Stimulated activated naive B cell treated with anti-CD40 and anti-IgM and Interleukin-4, amounts not matched to agents 10 μg/mL and 1 μg/mL and 100 μg/mL, for 72 hours (primary cell): ENCODE measurements at regions not wholly inside any gene's neighbourhood (a gene's known extent, or its start where the extent isn't known, plus 50 kb on each side); places are given as distances from the start of the nearest gene placed in this dataset.
"Not testable (repeated sequence)": the region's sequence is repeated elsewhere in the genome, so short reads cannot be mapped to it uniquely, and the experiment has no call there.

Experiments
- ATAC-seq, 2 donors: fragments of 150-1000 bp; cut with Tn5 transposase; replicated peaks; 2 replicates each; pipeline ENCODE4 v1.10.0; 2021; ENCODE audit warnings: moderate library complexity in 1 of 2
- DNase-seq: peaks from one replicate; pipeline ENCODE4 v3.0.0; 2021
- H3K27ac Mint-ChIP-seq: one replicate; pipeline ENCODE4 v1.8.0; 2022; ENCODE audit warnings: mild to moderate bottlenecking, mixed read lengths
- H3K27me3 Mint-ChIP-seq, 2 donors: one replicate each; pipeline ENCODE4 v1.8.0; 2022; ENCODE audit warnings: mixed read lengths in 2 of 2
- H3K36me3 Mint-ChIP-seq, 2 donors: one replicate each; pipeline ENCODE4 v1.8.0; 2022; ENCODE audit warnings: mixed read lengths in 2 of 2, mild to moderate bottlenecking in 1 of 2
- H3K4me1 Mint-ChIP-seq, 2 donors: one replicate each; pipeline ENCODE4 v1.8.0; 2022; ENCODE audit warnings: mixed read lengths in 2 of 2, mild to moderate bottlenecking in 1 of 2
- H3K4me3 Mint-ChIP-seq, 2 donors: one replicate each; pipeline ENCODE4 v1.8.0; 2022; ENCODE audit warnings: mild to moderate bottlenecking in 2 of 2, mixed read lengths in 2 of 2, moderate library complexity in 1 of 2
- H3K9me3 Mint-ChIP-seq, 2 donors: one replicate each; pipeline ENCODE4 v1.8.0; 2022; ENCODE audit warnings: mixed read lengths in 2 of 2, mild to moderate bottlenecking in 1 of 2

DNA sequence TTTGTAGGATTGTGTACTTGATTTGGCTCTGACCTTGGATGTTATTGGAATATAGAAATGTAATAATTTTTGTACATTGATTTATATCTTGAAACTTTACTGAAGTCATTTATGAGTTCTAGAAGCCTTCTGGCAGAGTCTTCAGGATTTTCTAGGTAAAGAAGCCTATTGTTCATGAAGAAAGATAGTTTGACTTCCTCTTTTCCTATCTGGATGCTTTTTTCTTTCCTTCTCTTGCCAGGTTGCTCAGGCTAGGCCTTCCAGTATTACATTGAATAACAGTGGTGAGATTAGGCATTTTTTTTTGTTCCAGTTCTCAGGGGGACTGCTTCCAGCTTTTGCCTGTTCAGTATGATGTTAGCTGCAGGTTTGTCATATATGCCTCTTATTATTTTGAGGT lies 191.1 kb downstream of the NAA11 start:
- H3K36me3 Mint-ChIP-seq = no peaks in the 10 kb centered on the region
- H3K9me3 Mint-ChIP-seq = peaks cover 0 to 2% of the 10 kb centered on the region in 2 donors
- H3K27me3 Mint-ChIP-seq = no peaks in the 10 kb centered on the region
- H3K27ac Mint-ChIP-seq = no peak overlapping the region
- no peak for ATAC-seq
- H3K4me1 Mint-ChIP-seq = no peaks in the 10 kb centered on the region
- no peak for DNase-seq
- no peak overlapping the region for H3K4me3 Mint-ChIP-seq

DNA sequence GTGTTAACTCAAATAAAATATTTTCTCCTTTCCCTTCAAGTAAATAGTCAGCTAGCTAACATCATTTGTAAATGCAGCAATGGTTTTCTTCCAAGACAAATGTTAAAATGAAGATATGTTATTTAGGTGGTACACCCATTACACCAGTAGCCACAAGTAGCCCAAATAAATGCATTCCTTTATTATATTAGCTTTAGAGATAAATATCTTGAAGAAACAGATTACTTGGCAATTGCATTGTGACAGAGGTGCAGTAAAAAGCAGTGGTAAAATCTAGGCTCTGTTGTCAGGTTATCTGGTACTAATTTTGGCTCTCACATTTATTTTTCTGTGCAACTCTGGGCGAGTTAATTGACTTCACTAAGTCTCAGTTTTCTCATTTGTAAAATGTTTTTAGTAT lies 193.0 kb downstream of the NAA11 start:
- no peaks in the 10 kb centered on the region for H3K36me3 Mint-ChIP-seq
- ATAC-seq = no peak
- H3K27me3 Mint-ChIP-seq = no peaks in the 10 kb centered on the region
- peaks cover 4 to 6% of the 10 kb centered on the region in 2 donors for H3K9me3 Mint-ChIP-seq
- H3K4me3 Mint-ChIP-seq = no peak overlapping the region
- DNase-seq = no peak
- no peaks in the 10 kb centered on the region for H3K4me1 Mint-ChIP-seq
- no peak overlapping the region for H3K27ac Mint-ChIP-seq

DNA sequence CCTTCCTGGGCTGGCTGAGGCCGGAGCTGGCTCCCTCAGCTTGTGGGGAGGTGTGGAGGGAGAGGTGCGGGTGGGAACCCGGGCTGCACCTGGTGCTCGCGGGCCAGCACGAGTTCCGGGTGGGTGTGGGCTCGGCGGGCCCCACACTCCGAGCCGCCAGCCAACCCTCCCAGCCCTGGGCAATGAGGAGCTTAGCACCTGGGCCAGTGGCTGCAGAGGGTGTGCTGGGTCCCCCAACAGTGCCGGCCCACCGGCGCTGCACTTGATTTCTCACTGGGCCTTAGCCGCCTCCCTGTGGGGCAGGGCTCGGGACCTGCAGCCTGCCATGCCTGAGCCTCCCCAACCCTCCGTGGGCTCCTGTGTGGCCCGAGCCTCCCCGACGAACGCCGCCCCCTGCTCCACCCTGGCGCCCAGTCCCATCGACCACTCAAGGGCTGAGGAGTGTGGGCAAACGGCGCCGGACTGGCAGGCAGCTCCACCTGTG lies 182.7 kb upstream of the PAQR3 start:
- no peak overlapping the region for H3K4me3 Mint-ChIP-seq
- no peak for DNase-seq
- no peaks in the 10 kb centered on the region for H3K27me3 Mint-ChIP-seq
- no peak overlapping the region for H3K27ac Mint-ChIP-seq
- H3K4me1 Mint-ChIP-seq = no peaks in the 10 kb centered on the region
- ATAC-seq = no peak
- H3K36me3 Mint-ChIP-seq = no peaks in the 10 kb centered on the region
- peaks cover 37 to 41% of the 10 kb centered on the region in 2 donors for H3K9me3 Mint-ChIP-seq

DNA sequence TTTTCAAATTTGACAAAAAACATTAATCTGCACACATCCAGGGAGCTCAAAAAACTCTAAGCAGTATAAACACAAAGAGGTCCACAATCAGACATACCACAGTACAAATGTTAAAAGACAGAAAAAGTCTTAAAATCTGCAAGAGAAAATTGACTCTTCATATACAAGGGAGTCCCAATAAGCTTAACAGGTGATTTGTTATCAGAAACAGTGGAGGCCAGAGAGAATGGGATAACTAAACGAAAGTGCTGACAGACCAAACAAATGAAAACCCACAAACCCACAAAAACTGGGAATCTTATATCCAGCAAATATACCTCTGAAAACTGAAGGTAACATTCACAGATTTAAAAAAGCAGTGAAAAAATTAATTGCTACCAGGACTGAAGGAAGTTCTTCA lies 182.0 kb upstream of the PAQR3 start:
- DNase-seq (no peak), ATAC-seq (no peak)
- H3K36me3 Mint-ChIP-seq = no peaks in the 10 kb centered on the region
- no peaks in the 10 kb centered on the region for H3K4me1 Mint-ChIP-seq
- no peak overlapping the region for H3K4me3 Mint-ChIP-seq
- peaks cover 37 to 41% of the 10 kb centered on the region in 2 donors for H3K9me3 Mint-ChIP-seq
- no peaks in the 10 kb centered on the region for H3K27me3 Mint-ChIP-seq
- no peak overlapping the region for H3K27ac Mint-ChIP-seq

DNA sequence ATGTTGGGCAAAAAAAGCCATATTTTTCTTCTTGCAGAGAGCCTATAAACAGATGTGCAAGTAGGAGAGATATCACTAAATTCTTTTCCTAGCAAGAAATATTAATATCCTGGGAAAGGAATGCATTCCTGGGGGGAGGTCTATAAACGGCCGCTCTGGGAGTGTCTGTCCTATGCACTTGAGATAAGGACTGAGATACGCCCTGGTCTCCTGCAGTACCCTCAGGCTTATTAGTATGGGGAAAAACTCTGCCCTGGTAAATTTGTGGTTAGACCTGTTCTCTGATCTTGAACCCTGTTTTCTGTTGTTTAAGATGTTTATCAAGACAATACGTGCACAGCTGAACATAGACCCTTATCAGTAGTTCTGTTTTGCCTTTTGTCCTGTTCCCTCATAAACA lies 177.8 kb upstream of the PAQR3 start:
- not testable (repeated sequence) for ATAC-seq, H3K36me3 Mint-ChIP-seq, H3K4me3 Mint-ChIP-seq, H3K27ac Mint-ChIP-seq, DNase-seq, H3K27me3 Mint-ChIP-seq, H3K4me1 Mint-ChIP-seq
- H3K9me3 Mint-ChIP-seq = peaks cover 27 to 33% of the 10 kb centered on the region in 2 donors

DNA sequence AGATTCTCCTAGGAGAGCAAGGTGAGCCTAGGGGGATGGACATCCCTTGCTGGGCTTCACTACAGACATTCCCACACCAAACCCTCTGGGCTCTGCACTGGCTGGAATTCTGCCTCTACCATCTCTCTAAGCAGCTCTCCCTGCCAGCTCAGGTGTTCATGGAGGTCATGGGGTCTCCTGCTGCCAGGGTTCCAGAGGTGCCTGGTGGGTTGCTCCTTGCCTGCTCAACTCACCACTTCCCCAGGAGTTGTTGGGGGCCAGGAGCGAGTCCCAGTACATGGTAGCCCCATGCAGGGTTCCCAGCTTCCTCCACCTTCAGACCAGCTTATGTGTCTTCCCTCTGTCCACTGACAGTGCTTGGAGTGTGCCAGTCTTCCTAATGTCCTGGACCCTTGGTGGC lies 167.8 kb upstream of the PAQR3 start:
- Mint-ChIP-seq H3K36me3 (no peaks in the 10 kb centered on the region), H3K4me3 (no peak overlapping the region), H3K4me1 (peaks cover 0 to 2% of the 10 kb centered on the region in 2 donors), H3K9me3 (peaks cover 0 to 2% of the 10 kb centered on the region in 2 donors), H3K27ac (no peak overlapping the region), H3K27me3 (peaks cover 0 to 12% of the 10 kb centered on the region in 2 donors)
- no peak for ATAC-seq
- no peak for DNase-seq

DNA sequence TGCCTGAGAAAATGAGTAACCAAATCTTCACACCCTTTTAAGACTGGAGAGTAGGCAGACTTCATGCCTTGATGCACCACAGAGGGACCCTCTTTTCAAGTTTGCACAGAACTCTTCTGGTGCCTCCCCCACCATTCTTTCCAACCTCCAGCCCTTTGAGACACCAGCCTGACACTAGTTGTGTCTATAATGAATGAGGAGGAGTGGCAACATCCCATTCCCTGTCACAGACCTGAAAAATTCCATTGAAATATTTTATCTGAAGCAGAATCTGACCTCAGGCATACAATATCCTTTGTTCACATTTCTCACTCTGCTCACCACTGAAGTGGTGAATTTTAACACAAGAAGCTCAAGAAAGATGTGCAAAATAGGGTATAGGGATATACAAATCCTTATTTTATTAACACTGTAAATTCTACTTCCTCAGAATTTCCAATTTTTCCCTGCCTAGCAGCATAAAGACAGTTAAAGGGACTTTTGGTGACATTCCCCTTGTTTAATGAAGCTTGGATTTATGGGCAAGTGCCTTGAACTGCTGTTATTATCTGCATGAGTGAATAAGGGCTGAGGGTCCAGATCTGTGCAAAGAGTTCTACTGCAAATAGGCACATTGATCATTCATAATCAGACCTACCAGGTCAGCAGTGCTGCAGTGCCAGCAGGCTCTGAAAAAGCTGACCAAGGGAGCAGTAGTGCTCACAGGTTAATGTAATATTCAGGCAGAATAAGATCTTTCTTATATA lies 149.9 kb upstream of the PAQR3 start:
- DNase-seq (no peak), ATAC-seq (no peak)
- no peaks in the 10 kb centered on the region for H3K4me1 Mint-ChIP-seq
- peaks cover 4 to 5% of the 10 kb centered on the region in 2 donors for H3K27me3 Mint-ChIP-seq
- peaks cover 0 to 1% of the 10 kb centered on the region in 2 donors for H3K36me3 Mint-ChIP-seq
- H3K9me3 Mint-ChIP-seq = peaks cover 0 to 2% of the 10 kb centered on the region in 2 donors
- H3K27ac Mint-ChIP-seq = no peak overlapping the region
- H3K4me3 Mint-ChIP-seq = no peak overlapping the region

DNA sequence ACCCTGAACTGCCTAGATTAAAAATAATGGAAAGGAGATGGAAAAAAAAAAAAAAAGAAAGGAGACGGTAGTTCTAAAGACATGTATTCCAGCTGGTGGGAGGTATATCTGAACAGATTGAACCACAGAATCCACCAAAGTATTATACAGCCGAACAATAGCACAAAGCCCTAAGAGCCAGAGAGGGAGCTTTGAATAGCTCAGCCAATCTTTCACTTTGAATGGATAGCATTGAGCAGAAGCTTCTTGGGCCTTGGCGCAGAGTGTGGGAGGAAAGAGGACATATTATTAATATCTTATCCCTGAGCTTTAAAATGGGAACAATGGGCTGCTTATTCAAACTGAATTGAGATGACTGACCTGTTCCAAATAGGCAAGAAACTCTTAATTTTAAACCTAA lies 147.8 kb upstream of the PAQR3 start:
- ATAC-seq (no peak), DNase-seq (no peak)
- Mint-ChIP-seq H3K4me1 (no peaks in the 10 kb centered on the region), H3K36me3 (peaks cover 0 to 1% of the 10 kb centered on the region in 2 donors), H3K27me3 (peaks cover 5 to 8% of the 10 kb centered on the region in 2 donors), H3K9me3 (peaks cover under 1 to 5% of the 10 kb centered on the region in 2 donors), H3K27ac (no peak overlapping the region), H3K4me3 (no peak overlapping the region)

DNA sequence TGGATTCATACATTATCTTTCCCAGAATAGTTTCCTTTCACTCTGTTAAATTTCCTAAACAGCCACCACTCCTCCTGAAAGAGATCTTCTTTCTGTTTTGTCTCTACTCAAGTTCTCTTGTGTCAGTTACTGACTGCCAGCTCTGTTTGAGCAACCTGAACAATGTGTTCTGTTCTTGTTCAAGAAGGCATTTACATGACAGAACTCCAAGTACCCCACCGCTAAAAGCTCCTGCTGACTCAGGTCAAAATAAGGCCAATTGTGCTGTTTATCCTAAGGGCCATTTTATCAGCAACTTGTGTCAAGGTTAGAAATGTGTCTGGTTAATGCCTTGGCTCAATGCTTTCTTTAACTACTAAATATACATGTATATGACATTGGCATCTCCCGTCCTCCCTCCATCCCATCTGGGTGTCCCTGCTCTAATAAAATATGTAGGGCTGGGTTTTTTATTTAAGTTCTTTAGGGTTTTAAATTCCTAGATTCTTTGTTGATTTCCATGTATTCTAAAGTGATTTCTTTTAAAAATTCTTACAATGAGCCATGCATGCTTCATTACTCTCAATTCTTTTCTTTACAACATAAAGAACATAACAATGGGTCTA lies 144.3 kb upstream of the PAQR3 start:
- Mint-ChIP-seq H3K4me3 (no peak overlapping the region), H3K9me3 (peaks cover 4 to 10% of the 10 kb centered on the region in 2 donors), H3K4me1 (no peaks in the 10 kb centered on the region), H3K27me3 (peaks cover 5 to 8% of the 10 kb centered on the region in 2 donors), H3K27ac (no peak overlapping the region), H3K36me3 (peaks cover 0 to 1% of the 10 kb centered on the region in 2 donors)
- ATAC-seq = no peak
- no peak for DNase-seq

DNA sequence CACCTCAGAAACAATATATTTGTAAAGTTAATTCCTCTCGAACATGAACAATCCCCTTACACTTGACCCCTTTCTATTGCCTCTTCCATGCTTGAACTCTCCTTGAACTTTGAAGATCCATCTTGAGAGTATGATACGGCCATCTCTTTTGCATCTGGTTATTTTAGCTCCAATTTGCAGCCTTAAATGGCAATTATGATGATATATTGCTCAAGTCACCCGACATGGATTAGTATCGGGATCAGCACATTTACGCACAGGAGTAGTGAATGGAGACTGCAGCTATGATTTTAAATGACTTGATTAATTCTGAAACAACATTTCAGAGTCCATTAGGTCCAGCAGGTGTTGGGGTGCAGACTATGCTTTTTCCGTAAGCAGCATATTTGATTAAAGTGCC lies 143.8 kb upstream of the PAQR3 start:
- peaks cover 0 to 1% of the 10 kb centered on the region in 2 donors for H3K36me3 Mint-ChIP-seq
- no peaks in the 10 kb centered on the region for H3K4me1 Mint-ChIP-seq
- H3K27ac Mint-ChIP-seq = no peak overlapping the region
- peaks cover 5 to 8% of the 10 kb centered on the region in 2 donors for H3K27me3 Mint-ChIP-seq
- peaks cover 4 to 10% of the 10 kb centered on the region in 2 donors for H3K9me3 Mint-ChIP-seq
- H3K4me3 Mint-ChIP-seq = no peak overlapping the region
- DNase-seq = no peak
- no peak for ATAC-seq

DNA sequence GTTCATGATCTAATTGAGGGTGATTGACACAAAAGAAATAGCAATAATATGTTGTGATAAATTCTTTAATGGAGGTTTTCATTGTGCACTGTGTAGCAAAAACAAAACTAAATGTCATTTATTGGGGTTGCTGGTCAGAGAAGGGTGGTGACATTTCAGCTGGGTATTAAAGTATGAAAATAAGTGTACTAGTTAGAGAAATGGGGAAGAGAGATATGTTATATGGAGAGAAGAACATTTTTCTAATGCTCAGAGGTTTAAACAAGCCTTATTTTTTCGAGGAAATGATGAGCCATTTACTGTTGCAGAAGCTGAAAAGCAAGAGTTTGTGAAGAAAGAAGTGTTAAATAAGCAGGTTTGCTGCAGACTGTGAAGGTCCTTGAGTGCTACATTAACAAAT lies 142.7 kb upstream of the PAQR3 start:
- no peaks in the 10 kb centered on the region for H3K4me1 Mint-ChIP-seq
- H3K36me3 Mint-ChIP-seq = peaks cover 0 to 1% of the 10 kb centered on the region in 2 donors
- ATAC-seq (no peak), DNase-seq (no peak)
- peaks cover 4 to 10% of the 10 kb centered on the region in 2 donors for H3K9me3 Mint-ChIP-seq
- H3K4me3 Mint-ChIP-seq = no peak overlapping the region
- H3K27me3 Mint-ChIP-seq = peaks cover 5 to 8% of the 10 kb centered on the region in 2 donors
- no peak overlapping the region for H3K27ac Mint-ChIP-seq

DNA sequence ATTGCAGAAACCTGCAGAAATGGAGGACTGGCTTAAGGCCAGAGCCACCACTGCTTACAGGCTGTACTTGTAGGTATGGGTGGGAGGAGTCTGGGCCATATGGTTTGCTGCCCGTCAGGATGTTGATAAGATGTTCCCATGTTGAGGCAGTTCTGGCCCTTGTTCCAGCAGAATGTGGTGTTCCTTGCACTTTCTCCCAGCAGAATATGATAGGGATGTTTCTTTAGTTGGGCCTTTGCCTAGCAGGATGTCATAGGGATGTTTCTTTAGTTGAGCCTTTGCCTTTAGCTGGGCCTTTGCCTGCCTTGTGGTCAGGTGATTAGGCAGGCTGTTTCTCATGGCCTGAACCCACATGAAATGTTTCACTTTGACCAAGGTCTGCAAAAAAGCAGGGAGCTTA lies 139.1 kb upstream of the PAQR3 start:
- Mint-ChIP-seq H3K4me3 (no peak overlapping the region), H3K36me3 (no peaks in the 10 kb centered on the region), H3K27ac (no peak overlapping the region), H3K4me1 (no peaks in the 10 kb centered on the region), H3K27me3 (no peaks in the 10 kb centered on the region), H3K9me3 (peaks cover 21 to 25% of the 10 kb centered on the region in 2 donors)
- no peak for DNase-seq
- no peak for ATAC-seq

DNA sequence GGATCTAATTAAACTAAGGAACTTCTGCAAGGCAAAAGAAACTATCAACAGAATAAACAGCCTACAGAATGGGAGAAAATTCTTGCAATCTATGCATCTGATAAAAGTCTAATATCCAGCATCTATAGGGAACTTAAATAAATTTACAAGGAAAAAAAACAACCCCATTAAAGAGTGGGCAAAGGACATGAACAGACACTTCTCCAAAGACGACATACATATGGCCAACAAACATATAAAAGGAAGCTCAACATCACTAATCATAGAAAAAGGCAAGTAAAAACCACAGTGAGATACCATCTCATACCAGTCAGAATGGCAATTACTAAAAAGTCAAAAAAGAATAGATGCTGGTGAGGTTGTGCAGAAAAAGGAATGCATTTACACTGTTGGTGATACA lies 134.8 kb upstream of the PAQR3 start:
- DNase-seq (no peak), ATAC-seq (no peak)
- Mint-ChIP-seq H3K9me3 (peaks cover 19 to 25% of the 10 kb centered on the region in 2 donors), H3K36me3 (no peaks in the 10 kb centered on the region), H3K4me3 (no peak overlapping the region), H3K4me1 (no peaks in the 10 kb centered on the region), H3K27me3 (no peaks in the 10 kb centered on the region), H3K27ac (no peak overlapping the region)

DNA sequence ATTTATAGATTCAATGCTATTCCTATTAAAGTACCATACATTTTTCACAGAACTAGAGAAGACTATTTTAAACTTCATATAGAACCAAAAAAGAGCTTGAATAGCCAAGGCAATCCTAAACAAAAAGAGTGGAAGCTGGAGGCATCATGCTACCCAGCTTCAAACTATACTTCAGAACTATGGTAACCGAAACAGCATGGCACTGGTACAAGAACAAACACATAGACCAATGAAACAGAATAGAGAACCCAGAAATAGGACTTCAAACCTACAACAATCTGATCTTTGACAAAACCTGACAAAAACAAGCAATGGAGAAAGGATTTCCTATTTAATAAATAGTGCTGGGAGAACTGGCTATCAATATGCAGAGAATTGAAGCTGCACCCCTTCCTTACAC lies 134.2 kb upstream of the PAQR3 start:
- Mint-ChIP-seq H3K4me3 (no peak overlapping the region), H3K27me3 (no peaks in the 10 kb centered on the region), H3K36me3 (no peaks in the 10 kb centered on the region), H3K27ac (no peak overlapping the region), H3K4me1 (no peaks in the 10 kb centered on the region), H3K9me3 (peaks cover 19 to 25% of the 10 kb centered on the region in 2 donors)
- DNase-seq = no peak
- no peak for ATAC-seq

DNA sequence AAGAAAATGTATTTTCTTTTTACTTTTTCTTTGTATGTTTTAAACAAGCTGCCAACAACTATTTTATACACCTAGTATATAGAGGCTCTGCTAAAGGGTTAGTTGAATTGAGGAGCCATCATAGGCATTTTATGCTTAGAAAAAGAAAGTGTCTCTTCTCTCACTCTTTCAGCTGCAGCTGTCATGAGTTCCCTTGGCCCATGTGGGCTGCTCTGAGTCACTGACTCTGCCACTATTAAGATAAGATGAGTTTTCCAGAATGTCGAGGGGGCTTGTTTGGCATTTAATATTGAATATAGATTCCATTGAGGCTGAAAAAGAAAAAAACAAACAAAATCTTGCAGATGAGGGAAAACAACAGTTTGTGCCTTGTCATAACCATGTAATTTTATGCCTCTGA lies 126.0 kb upstream of the PAQR3 start:
- Mint-ChIP-seq H3K36me3 (no peaks in the 10 kb centered on the region), H3K9me3 (peaks cover 0 to 2% of the 10 kb centered on the region in 2 donors), H3K4me3 (no peak overlapping the region), H3K4me1 (no peaks in the 10 kb centered on the region), H3K27ac (no peak overlapping the region), H3K27me3 (peaks cover 8 to 12% of the 10 kb centered on the region in 2 donors)
- no peak for DNase-seq
- no peak for ATAC-seq
